GM21737 (cell line): ENCODE measurements at regions not wholly inside any gene's neighbourhood (a gene's known extent, or its start where the extent isn't known, plus 50 kb on each side); places are given as distances from the start of the nearest gene placed in this dataset.

Experiments used
- ATAC-seq: cut with Tn5 transposase; IDR thresholded peaks from one replicate; pipeline ENCODE4 v1.9.1; 2021; ENCODE audit warnings: mild to moderate bottlenecking, moderate library complexity; ENCODE audit not compliant: unreplicated experiment

- ATAC-seq, result no peak
Measured at GRCh38 chr18:22839340-22839821, 93.7 kb upstream of the RBBP8 start.

- ATAC-seq, result no peak
Measured at GRCh38 chr18:22840606-22841144, 92.5 kb upstream of the RBBP8 start.

GRCh38 chr18:22841840-22842239 lies 91.3 kb upstream of the RBBP8 start:
- no peak for ATAC-seq

- ATAC-seq, result no peak
Measured at GRCh38 chr18:22844190-22844589, 88.9 kb upstream of the RBBP8 start.

GRCh38 chr18:22844628-22845027 lies 88.5 kb upstream of the RBBP8 start:
- no peak for ATAC-seq

GRCh38 chr18:22846088-22846683 lies 86.9 kb upstream of the RBBP8 start:
- ATAC-seq, result no peak

GRCh38 chr18:22846697-22847096 lies 86.4 kb upstream of the RBBP8 start:
- ATAC-seq, result no peak

GRCh38 chr18:22847392-22847791 lies 85.7 kb upstream of the RBBP8 start:
- no peak for ATAC-seq

GRCh38 chr18:22847867-22848451 lies 85.2 kb upstream of the RBBP8 start:
- no peak for ATAC-seq

GRCh38 chr18:22848615-22849014 lies 84.5 kb upstream of the RBBP8 start:
- no peak for ATAC-seq

GRCh38 chr18:22856870-22857269 lies 76.3 kb upstream of the RBBP8 start:
- no peak for ATAC-seq

- no peak for ATAC-seq
Measured at GRCh38 chr18:22858121-22858520, 75.0 kb upstream of the RBBP8 start.

- no peak for ATAC-seq
Measured at GRCh38 chr18:22860807-22861206, 72.3 kb upstream of the RBBP8 start.

GRCh38 chr18:22865354-22866116 lies 67.6 kb upstream of the RBBP8 start:
- ATAC-seq, result no peak

- no peak for ATAC-seq
Measured at GRCh38 chr18:22868831-22869230, 64.3 kb upstream of the RBBP8 start.

- ATAC-seq, result no peak
Measured at GRCh38 chr18:22871809-22872525, 61.2 kb upstream of the RBBP8 start.

- peak; percentile 82 for ATAC-seq
Measured at GRCh38 chr18:22872900-22873537, 60.1 kb upstream of the RBBP8 start.

- ATAC-seq, result no peak
Measured at GRCh38 chr18:22879293-22879692, 53.8 kb upstream of the RBBP8 start.

GRCh38 chr18:22882084-22882483 lies 51.0 kb upstream of the RBBP8 start:
- ATAC-seq, result no peak

- no peak for ATAC-seq
Measured at GRCh38 chr18:22883179-22883578, 49.9 kb upstream of the RBBP8 start.
